Keratinocyte (primary cell): ENCODE measurements at regions not wholly inside any gene's neighbourhood (a gene's known extent, or its start where the extent isn't known, plus 50 kb on each side); places are given as distances from the start of the nearest gene placed in this dataset.

Experiments used
- DNase-seq: peaks from one replicate; pipeline ENCODE4 v3.0.0-alpha.2; 2011; ENCODE audit warnings: low read depth, missing footprints, low spot score
- FAIRE-seq: peaks from 2 replicates; lab custom pipeline; 2011; peaks lifted over from hg19 to GRCh38; lab: Jason Lieb, UNC
- H2AFZ ChIP-seq: 2 replicates; pipeline ENCODE4 v1.6.0; 2012; ENCODE audit warnings: low read length, control low read depth, inconsistent platforms; ENCODE audit not compliant: control insufficient read depth
- H3K27ac ChIP-seq: 2 replicates; pipeline ENCODE4 v1.5.1; 2011; ENCODE audit warnings: low read length; ENCODE audit not compliant: control insufficient read depth, insufficient read depth
- H3K27me3 ChIP-seq: 3 replicates; pipeline ENCODE4 v1.6.0; 2011; ENCODE audit warnings: low read length; ENCODE audit not compliant: control insufficient read depth, insufficient read depth; ENCODE audit errors: extremely low read depth
- H3K36me3 ChIP-seq, 2 experiments: 2 replicates in 1 of 2; 3 replicates in 1 of 2; pipeline ENCODE4 v1.5.1; 2011; ENCODE audit warnings: low read length in 2 of 2, mild to moderate bottlenecking in 1 of 2; ENCODE audit not compliant: control insufficient read depth in 2 of 2, insufficient read depth in 2 of 2; ENCODE audit errors: extremely low read depth in 1 of 2
- H3K4me1 ChIP-seq: 3 replicates; pipeline ENCODE4 v1.5.1; 2011; ENCODE audit warnings: low read length; ENCODE audit not compliant: control insufficient read depth, insufficient read depth; ENCODE audit errors: extremely low read depth
- H3K4me2 ChIP-seq: 3 replicates; pipeline ENCODE4 v1.6.0; 2011; ENCODE audit warnings: low read depth, low read length; ENCODE audit not compliant: control insufficient read depth, insufficient read depth; ENCODE audit errors: extremely low read depth
- H3K4me3 ChIP-seq, 3 experiments: fragments of 200-600 bp in 1 of 3; sonication (generic) in 1 of 3; 2 replicates in 2 of 3; 3 replicates in 1 of 3; pipeline ENCODE4 v1.5.1; 2011 to 2016; ENCODE audit warnings: low read length in 3 of 3, mild to moderate bottlenecking in 3 of 3, control low read depth in 2 of 3, inconsistent platforms in 1 of 3, low read depth in 1 of 3, mixed read lengths in 1 of 3, mixed run types in 1 of 3, moderate library complexity in 1 of 3; ENCODE audit not compliant: control insufficient read depth in 2 of 3, insufficient read depth in 2 of 3; ENCODE audit errors: extremely low read depth in 1 of 3
- H3K79me2 ChIP-seq: 2 replicates; pipeline ENCODE4 v1.6.0; 2012; ENCODE audit warnings: low read length; ENCODE audit not compliant: control insufficient read depth, insufficient read depth
- H3K9ac ChIP-seq: 3 replicates; pipeline ENCODE4 v1.6.0; 2011; ENCODE audit warnings: low read length; ENCODE audit not compliant: control insufficient read depth, insufficient read depth; ENCODE audit errors: extremely low read depth
- H3K9me1 ChIP-seq: 3 replicates; pipeline ENCODE4 v1.6.0; 2011; ENCODE audit warnings: low read length; ENCODE audit not compliant: control insufficient read depth, insufficient read depth; ENCODE audit errors: extremely low read depth
- H3K9me3 ChIP-seq: 2 replicates; pipeline ENCODE4 v1.5.1; 2012; ENCODE audit warnings: low read depth, low read length; ENCODE audit not compliant: control insufficient read depth
- H4K20me1 ChIP-seq: 3 replicates; pipeline ENCODE4 v1.6.0; 2011; ENCODE audit warnings: low read length; ENCODE audit not compliant: control insufficient read depth, insufficient read depth; ENCODE audit errors: extremely low read depth
- CTCF ChIP-seq, 3 experiments: IDR thresholded peaks in 1 of 3; conservative IDR thresholded peaks in 1 of 3; optimal IDR thresholded peaks in 1 of 3; 2 replicates in 2 of 3; 3 replicates in 1 of 3; pipeline versions ENCODE3 to v1.5.1; 2011; ENCODE audit warnings: low read length in 3 of 3, mild to moderate bottlenecking in 3 of 3, moderate library complexity in 2 of 3, control low read depth in 1 of 3, inconsistent platforms in 1 of 3; ENCODE audit not compliant: insufficient read depth in 2 of 3; ENCODE audit errors: extremely low read depth in 1 of 3
- EZH2 ChIP-seq: IDR thresholded peaks from one replicate; pipeline ENCODE4 v1.6.1; 2012; ENCODE audit warnings: inconsistent platforms, mild to moderate bottlenecking, low read length, moderate library complexity
- dilution Hi-C: fragments of 300-500 bp; cut with MboI; formaldehyde crosslinking; loops from one replicate; pipeline ENCODE4 v1.7.0; 2020; ENCODE audit warnings: low sequenced_read_pairs; ENCODE audit not compliant: extremely low pct_ligation_motif_present

GRCh38 chr5:136809382-136809781 is 444.0 kb upstream of the TRPC7 start:
- TF ChIP-seq CTCF (optimal IDR thresholded peaks at IDR 0.05 in 1 of 3, IDR thresholded peaks at IDR 0.05 in 1 of 3, conservative IDR thresholded peaks at IDR 0.05 in 1 of 3; ENCODE audit: extremely low read depth in 1 of 3, insufficient read depth in 2 of 3, low read length in 3 of 3) (no peak), EZH2 (no peak)
- H3K27ac ChIP-seq, result no peak overlapping the region
- H3K36me3 ChIP-seq, result no peaks in the 10 kb centered on the region
- H3K4me2 ChIP-seq, result no peak overlapping the region
- no peak for DNase-seq
- dilution Hi-C loops, result no loop called here
- FAIRE-seq, result no peak
- H4K20me1 ChIP-seq, result no peaks in the 10 kb centered on the region
- H3K9me1 ChIP-seq, result no peaks in the 10 kb centered on the region
- no peak overlapping the region for H3K9ac ChIP-seq
- H3K9me3 ChIP-seq, result no peaks in the 10 kb centered on the region
- H3K27me3 ChIP-seq, result no peaks in the 10 kb centered on the region
- peaks cover 7% of the 10 kb centered on the region for H3K4me1 ChIP-seq
- H3K79me2 ChIP-seq, result no peaks in the 10 kb centered on the region
- H2AFZ ChIP-seq, result no peak overlapping the region
- H3K4me3 ChIP-seq, result no peak overlapping the region

GRCh38 chr5:136808756-136809155 is 443.4 kb upstream of the TRPC7 start:
- Histone ChIP-seq H3K9me1 (no peaks in the 10 kb centered on the region), H3K27me3 (no peaks in the 10 kb centered on the region), H4K20me1 (no peaks in the 10 kb centered on the region), H3K4me1 (peaks cover 7% of the 10 kb centered on the region), H3K9ac (no peak overlapping the region), H3K36me3 (no peaks in the 10 kb centered on the region), H3K4me3 (no peak overlapping the region), H3K9me3 (no peaks in the 10 kb centered on the region), H2AFZ (no peak overlapping the region), H3K4me2 (no peak overlapping the region), H3K79me2 (no peaks in the 10 kb centered on the region), H3K27ac (no peak overlapping the region)
- no peak for TF ChIP-seq EZH2
- TF ChIP-seq CTCF (optimal IDR thresholded peaks at IDR 0.05 in 1 of 3, IDR thresholded peaks at IDR 0.05 in 1 of 3, conservative IDR thresholded peaks at IDR 0.05 in 1 of 3; ENCODE audit: extremely low read depth in 1 of 3, insufficient read depth in 2 of 3, low read length in 3 of 3), result no peak
- no peak for FAIRE-seq
- dilution Hi-C loops, result no loop called here
- DNase-seq, result no peak
